ENCODE measurements at regions not wholly inside any gene's neighbourhood (a gene's known extent, or its start where the extent isn't known, plus 50 kb on each side); places are given as distances from the start of the nearest gene placed in this dataset.

DNA sequence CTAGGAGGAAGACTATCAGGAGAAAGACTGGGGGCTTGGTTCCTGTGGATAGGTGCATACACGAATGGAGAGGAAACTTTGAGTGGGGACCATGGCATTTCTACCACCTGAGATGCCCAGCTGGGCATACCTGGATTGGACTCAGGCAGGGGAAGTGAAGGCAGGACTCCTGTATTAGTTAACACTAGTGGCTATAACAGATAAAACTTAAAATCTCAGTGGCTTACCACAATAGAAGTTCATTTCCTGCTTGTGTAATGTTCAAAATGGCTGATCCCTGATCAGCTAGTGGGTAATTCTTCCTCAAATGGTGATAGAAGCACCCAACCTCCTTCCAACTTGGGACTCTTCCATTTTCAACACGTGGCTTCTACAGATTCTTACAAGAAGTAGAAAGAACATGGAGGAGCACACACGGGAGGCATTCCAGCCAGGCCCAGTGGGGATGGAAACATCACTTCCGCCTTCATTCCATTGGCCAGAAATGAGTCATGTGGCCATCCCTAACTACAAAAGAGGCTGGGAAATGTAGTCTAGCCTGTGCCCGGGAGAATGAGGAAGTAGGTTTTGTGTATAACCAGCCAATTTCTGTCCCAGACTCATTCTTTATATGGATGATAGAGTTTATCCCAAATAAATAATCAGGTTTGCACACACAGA is 112.1 kb downstream of the UTP18 start (continued):
- TF ChIP-seq ZNF263 (CRISPR knock-in tag; IDR thresholded peaks at IDR 0.05; ENCODE audit: borderline replicate concordance), result no peak
- no peak for TF ChIP-seq RBM15 (IDR thresholded peaks at IDR 0.05; ENCODE audit: insufficient read depth, low read length)
- TF ChIP-seq ELF2 (CRISPR knock-in tag; IDR thresholded peaks at IDR 0.05), result 0 out of 2 replicates have a peak, but pooled peaks have one; percentile 33
- no peak for TF ChIP-seq HLTF (IDR thresholded peaks at IDR 0.05)
- TF ChIP-seq ZNF175 (CRISPR knock-in tag; IDR thresholded peaks at IDR 0.05; ENCODE audit: low read depth), result peak; percentile 76; the same call in 1 of the 2 replicates
- no peak for TF ChIP-seq ZNF75A (CRISPR knock-in tag; IDR thresholded peaks at IDR 0.05)
- TF ChIP-seq NFRKB (IDR thresholded peaks at IDR 0.05; ENCODE audit: low read depth), result peak; percentile 43; the same call in 1 of the 2 replicates
- TF ChIP-seq, protein P1, sequence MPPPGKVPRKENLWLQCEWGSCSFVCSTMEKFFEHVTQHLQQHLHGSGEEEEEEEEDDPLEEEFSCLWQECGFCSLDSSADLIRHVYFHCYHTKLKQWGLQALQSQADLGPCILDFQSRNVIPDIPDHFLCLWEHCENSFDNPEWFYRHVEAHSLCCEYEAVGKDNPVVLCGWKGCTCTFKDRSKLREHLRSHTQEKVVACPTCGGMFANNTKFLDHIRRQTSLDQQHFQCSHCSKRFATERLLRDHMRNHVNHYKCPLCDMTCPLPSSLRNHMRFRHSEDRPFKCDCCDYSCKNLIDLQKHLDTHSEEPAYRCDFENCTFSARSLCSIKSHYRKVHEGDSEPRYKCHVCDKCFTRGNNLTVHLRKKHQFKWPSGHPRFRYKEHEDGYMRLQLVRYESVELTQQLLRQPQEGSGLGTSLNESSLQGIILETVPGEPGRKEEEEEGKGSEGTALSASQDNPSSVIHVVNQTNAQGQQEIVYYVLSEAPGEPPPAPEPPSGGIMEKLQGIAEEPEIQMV (tag; conservative IDR thresholded peaks at IDR 0.05; ENCODE audit: low read depth), result no peak
- TF ChIP-seq SREBF1 (IDR thresholded peaks at IDR 0.05; ENCODE audit: borderline replicate concordance, low read depth, low read length), result no peak
- no peak for TF ChIP-seq FUS (optimal IDR thresholded peaks at IDR 0.05; ENCODE audit: low read depth, low read length)
- TF ChIP-seq RBM34 (IDR thresholded peaks at IDR 0.05; ENCODE audit: borderline replicate concordance, insufficient read depth, low read length), result no peak
- no peak for TF ChIP-seq TOE1 (IDR thresholded peaks at IDR 0.05; ENCODE audit: borderline replicate concordance)
- no peak for TF ChIP-seq TOE1 (CRISPR knock-in tag; IDR thresholded peaks at IDR 0.05; ENCODE audit: borderline replicate concordance, low read depth)
- no peak for TF ChIP-seq TGIF2 (CRISPR knock-in tag; IDR thresholded peaks at IDR 0.05)
- TF ChIP-seq, protein P2, sequence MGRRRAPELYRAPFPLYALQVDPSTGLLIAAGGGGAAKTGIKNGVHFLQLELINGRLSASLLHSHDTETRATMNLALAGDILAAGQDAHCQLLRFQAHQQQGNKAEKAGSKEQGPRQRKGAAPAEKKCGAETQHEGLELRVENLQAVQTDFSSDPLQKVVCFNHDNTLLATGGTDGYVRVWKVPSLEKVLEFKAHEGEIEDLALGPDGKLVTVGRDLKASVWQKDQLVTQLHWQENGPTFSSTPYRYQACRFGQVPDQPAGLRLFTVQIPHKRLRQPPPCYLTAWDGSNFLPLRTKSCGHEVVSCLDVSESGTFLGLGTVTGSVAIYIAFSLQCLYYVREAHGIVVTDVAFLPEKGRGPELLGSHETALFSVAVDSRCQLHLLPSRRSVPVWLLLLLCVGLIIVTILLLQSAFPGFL (CRISPR knock-in tag; IDR thresholded peaks at IDR 0.05), result no peak
- TF ChIP-seq ZNF24 (IDR thresholded peaks at IDR 0.05), result no peak
- peak; percentile 58; the same call in 1 of the 2 replicates for TF ChIP-seq CREB1 (IDR thresholded peaks at IDR 0.05)
- no peak; the same call in 1 of the 2 replicates for TF ChIP-seq CREB1 (CRISPR knock-in tag; IDR thresholded peaks at IDR 0.05)
- TF ChIP-seq, protein P3, sequence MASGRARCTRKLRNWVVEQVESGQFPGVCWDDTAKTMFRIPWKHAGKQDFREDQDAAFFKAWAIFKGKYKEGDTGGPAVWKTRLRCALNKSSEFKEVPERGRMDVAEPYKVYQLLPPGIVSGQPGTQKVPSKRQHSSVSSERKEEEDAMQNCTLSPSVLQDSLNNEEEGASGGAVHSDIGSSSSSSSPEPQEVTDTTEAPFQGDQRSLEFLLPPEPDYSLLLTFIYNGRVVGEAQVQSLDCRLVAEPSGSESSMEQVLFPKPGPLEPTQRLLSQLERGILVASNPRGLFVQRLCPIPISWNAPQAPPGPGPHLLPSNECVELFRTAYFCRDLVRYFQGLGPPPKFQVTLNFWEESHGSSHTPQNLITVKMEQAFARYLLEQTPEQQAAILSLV (tag; IDR thresholded peaks at IDR 0.05), result no peak
- no peak for TF ChIP-seq ZNF668 (CRISPR knock-in tag; IDR thresholded peaks at IDR 0.05)
- TF ChIP-seq, protein P4, sequence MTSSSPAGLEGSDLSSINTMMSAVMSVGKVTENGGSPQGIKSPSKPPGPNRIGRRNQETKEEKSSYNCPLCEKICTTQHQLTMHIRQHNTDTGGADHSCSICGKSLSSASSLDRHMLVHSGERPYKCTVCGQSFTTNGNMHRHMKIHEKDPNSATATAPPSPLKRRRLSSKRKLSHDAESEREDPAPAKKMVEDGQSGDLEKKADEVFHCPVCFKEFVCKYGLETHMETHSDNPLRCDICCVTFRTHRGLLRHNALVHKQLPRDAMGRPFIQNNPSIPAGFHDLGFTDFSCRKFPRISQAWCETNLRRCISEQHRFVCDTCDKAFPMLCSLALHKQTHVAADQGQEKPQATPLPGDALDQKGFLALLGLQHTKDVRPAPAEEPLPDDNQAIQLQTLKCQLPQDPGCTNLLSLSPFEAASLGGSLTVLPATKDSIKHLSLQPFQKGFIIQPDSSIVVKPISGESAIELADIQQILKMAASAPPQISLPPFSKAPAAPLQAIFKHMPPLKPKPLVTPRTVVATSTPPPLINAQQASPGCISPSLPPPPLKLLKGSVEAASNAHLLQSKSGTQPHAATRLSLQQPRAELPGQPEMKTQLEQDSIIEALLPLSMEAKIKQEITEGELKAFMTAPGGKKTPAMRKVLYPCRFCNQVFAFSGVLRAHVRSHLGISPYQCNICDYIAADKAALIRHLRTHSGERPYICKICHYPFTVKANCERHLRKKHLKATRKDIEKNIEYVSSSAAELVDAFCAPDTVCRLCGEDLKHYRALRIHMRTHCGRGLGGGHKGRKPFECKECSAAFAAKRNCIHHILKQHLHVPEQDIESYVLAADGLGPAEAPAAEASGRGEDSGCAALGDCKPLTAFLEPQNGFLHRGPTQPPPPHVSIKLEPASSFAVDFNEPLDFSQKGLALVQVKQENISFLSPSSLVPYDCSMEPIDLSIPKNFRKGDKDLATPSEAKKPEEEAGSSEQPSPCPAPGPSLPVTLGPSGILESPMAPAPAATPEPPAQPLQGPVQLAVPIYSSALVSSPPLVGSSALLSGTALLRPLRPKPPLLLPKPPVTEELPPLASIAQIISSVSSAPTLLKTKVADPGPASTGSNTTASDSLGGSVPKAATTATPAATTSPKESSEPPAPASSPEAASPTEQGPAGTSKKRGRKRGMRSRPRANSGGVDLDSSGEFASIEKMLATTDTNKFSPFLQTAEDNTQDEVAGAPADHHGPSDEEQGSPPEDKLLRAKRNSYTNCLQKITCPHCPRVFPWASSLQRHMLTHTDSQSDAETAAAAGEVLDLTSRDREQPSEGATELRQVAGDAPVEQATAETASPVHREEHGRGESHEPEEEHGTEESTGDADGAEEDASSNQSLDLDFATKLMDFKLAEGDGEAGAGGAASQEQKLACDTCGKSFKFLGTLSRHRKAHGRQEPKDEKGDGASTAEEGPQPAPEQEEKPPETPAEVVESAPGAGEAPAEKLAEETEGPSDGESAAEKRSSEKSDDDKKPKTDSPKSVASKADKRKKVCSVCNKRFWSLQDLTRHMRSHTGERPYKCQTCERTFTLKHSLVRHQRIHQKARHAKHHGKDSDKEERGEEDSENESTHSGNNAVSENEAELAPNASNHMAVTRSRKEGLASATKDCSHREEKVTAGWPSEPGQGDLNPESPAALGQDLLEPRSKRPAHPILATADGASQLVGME (CRISPR knock-in tag; IDR thresholded peaks at IDR 0.05), result no peak
